Midbrain (tissue), 1 donor: ENCODE measurements at regions not wholly inside any gene's neighbourhood (a gene's known extent, or its start where the extent isn't known, plus 50 kb on each side); places are given as distances from the start of the nearest gene placed in this dataset.

ENCODE experiments used
- DNase-seq: peaks from one replicate; lab custom pipeline; 2025; lab: John Stamatoyannopoulos, UW

DNA sequence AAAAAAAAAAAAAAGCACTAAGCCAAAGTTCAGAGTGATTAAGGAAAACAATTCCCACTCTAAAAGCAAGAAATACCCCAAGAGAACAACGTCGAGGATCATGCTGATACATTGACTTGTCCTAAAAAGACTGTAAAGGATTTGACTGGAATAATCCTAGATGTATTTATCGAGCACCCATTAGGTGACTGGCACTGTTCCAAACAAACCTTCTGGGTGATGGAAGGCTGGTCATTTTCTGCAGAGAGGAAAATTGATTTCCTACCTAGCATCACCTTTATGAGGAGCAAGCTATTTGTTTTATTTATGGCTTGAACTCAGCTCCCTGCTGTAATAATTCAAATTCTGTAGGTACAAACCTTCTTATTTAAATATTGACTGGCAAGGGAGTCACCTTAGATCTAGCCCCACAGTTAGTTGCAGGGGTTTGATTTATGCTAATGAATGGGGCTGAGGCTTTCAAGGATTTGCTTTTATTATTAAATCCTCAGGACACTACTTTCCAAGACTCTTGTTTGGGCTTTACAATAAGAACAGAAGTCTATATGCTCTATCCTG lies 471.0 kb downstream of the OLFM4 start:
- no peak for DNase-seq

DNA sequence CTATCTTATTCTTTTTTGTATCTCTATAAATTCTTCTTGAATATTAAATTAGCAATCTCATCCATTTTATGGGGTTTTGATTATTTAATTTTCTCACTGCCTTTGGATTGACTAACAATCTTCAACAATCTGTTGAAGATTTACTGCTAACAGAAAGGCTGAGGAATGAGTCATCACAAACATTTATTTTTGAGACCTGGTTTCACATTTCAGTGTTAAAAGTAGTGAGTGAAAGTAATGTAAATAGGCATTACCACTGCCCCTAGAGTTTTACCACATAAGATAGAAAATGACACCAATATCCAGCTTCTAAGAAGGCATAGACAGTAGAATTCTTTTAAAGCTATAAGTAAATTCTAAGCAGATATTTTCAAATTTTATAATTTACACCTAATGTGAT lies 472.8 kb downstream of the OLFM4 start:
- DNase-seq = no peak

DNA sequence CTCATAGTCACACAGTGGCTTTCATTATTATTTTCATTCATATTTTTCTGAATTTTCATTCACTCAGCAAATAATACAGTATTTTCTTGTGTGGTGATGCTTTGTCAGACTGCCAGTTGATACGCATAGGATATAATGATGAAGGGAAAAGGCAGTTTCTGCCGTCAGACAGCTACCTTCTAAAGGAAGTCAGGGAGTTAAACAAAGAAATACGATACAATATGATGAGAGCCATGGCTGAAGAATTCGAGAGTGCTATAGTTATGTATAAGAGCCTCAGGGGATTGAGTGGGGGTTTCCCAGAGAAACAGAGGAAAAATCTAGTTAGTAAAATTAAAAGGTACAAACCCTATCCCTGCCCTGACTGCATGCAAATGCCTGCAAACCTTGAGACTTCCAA lies 479.1 kb downstream of the OLFM4 start:
- no peak for DNase-seq

DNA sequence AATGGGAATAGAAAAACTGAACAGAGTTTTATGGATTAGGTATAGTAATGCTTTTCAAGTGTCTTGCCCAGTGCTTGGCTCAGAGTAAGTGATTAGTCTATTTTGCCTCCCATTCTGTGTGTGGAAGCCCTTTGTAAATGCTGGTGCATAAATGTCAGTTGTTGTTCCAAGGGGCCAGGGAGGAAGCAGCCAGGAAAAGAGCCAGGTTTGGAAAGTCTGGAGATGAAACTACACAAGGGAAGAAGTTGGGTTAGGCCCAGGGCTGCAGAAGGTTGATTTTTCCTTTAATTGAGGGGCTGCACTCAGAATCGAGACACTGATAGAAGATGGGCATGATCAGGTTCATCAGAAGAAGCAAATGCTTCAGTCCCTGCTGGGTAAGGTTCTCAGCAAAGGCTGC lies 484.0 kb downstream of the OLFM4 start:
- no peak for DNase-seq

DNA sequence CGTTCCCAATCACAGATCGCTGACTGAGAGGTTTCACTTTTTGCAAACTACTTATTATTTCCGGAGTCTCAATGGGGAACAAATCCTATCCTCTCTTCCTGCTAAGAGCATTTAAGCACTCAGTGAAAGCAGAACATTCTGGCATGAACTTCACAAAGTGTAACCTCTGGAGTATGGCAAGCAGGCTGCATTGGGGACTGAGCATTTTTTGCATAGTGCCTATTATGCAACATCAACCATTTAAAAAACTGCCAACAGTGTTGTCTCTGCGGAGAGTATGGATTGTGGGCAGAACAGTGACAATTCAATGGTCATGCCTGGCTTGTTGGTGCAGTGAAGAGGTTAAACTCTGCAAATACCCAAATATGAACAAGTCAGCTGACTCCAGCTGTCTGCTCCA lies 484.6 kb downstream of the OLFM4 start:
- DNase-seq = no peak

DNA sequence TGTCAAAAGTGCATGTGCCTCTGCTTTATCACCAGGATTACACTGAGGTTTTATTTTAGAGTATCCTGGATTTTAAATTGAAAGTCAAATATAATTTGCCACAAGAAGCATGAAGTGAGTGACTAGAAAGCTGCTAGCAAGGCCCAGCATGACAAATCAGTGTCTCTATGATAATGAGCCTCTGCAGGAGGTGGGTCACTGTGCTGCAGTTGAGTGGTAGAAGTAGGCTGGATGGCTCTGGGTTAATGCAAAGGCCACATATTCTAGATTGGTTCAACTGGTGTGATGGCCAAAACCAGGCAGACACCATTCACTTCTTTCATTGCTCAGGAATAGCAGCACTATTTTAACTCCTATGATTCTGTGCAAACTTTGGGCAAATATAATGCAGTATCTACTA lies 491.5 kb downstream of the OLFM4 start:
- no peak for DNase-seq

DNA sequence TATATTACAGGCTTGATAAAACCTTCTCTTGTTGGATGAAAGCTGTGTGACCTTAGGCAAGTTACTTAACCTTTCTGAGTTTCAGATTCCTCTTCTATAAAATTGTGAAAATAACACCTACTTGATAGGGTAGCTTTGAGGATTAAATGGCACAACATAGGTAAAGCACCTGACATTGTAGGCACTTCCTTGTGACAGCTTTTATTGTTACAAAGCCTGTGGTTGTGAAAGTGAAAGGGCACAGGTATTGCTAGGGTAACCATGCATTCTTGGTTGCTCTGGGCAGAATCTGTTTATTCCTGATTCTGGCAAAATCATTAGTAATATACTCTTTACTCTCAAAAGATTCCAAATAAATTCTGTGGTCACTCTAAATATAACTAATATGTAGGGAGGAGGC lies 493.4 kb downstream of the OLFM4 start:
- DNase-seq = no peak

DNA sequence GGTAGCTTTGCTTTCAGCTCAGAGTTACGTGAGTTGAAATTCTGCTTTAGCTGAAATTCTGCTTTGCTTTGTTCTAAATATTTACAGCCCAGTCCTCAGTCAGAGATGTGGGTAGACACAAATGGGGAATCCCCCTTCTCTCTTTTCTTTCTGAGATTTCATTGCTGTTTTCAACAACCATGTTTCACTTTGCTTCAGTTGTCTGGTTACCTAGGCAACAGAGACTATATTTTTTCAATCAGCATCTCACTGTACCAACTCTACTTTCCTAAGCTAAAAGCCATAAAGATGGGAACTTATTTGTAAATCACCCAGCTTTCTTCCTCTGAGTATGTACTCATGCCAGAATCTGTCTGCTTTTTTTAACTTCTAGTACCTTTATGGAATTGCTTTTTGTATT lies 509.0 kb downstream of the OLFM4 start:
- DNase-seq = no peak

DNA sequence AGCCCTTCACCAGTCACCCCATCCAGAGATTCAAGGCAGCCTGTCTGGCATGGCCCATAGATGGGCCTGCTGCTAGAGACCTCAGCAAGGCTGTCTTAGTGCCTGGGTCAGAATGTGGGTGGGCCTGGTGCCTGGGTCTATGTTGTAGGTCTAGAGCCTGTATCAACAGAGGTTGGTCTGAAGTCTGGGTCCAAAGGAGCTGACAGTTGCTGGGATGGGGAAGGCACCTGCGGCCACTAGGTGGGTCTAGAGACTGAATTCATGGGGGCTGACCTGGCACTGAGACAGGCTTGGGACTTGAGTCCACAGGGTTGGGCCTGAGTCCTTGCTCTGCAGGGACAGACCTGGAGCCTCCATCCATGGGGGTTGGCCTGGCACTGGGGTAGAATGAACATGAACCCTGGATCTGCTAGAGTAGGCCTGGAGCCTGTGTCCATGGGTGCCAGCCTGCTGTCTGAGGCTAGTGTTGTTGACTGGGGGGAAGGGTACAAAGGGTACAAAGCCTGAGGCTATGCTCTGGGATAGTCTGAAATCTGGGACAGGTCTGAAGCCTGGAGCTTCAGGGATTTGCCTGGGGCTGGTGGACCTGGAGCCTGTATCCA lies 516.8 kb downstream of the OLFM4 start:
- no peak for DNase-seq

DNA sequence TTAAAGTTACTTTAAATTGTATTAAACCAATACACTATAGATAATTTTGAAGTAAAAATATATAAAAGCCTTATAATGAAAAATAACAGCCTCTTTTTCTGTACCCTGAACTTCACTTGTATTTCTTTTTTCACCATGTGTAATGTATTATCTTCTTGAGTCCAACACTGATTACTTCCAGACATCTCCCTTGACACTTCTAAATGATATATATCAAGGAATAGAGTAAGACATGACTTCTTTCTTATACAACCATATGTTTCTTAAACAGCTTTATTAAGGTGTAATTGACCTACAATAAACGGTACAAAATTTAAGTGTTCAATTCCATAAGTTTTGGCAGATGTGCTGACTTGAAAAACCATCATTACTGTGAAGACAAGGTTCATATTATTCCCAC lies 531.9 kb downstream of the OLFM4 start:
- no peak for DNase-seq

DNA sequence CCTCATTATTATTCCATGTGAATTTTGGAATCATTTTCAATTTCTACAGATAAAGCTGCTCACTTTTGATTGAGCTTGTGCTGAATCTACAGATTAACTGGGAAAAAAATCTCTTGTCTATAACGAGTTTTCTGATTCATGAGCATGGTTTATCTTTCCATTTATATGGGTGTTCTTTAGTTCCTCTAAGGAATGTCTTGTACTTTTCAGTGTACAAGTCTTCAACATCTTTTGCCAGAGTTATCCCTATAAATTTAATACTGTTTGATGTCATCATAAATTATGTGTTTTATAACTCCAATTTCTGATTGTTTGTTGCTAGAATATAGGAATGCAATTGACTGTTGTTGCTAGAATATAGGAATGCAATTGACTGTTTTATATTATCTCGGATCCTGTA lies 533.8 kb downstream of the OLFM4 start:
- DNase-seq = no peak

DNA sequence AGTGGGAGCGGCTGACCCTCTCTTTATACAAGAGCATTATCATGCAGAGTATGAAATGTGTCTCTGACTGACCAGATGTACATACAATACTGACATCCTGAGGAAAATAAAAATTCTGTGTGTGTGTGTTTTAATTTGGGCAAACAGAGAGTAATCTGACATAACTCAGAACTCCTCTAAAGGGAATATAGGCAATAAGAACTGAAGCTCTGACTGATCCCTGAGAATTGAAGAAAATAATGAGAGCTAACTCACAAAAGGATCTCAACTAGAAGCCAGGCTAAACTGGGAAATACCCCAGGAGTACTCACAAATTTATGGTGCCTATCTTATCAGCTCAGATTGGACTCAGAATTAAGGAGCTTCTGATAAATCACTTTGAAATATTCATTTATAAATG lies 539.9 kb downstream of the OLFM4 start:
- DNase-seq = no peak

DNA sequence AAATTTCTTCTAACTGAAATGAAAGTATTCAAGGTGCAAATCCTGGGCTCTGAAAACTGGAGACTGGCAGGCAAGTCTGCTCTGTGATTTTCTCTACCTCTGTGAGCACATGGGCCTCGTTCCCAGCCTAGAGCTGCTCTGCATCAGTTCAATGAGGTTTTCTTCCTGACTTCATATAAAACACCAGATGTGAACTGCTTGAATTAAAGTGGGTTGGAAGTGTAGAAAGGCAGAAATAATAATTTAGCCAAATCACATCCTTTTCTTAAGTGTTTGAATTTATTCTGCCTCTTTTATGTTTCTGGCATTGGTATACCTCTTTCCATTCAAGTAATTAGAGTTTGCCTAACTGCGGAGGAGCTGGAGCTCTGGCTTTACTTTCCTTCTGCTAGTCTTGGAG lies 540.8 kb downstream of the OLFM4 start:
- no peak for DNase-seq

DNA sequence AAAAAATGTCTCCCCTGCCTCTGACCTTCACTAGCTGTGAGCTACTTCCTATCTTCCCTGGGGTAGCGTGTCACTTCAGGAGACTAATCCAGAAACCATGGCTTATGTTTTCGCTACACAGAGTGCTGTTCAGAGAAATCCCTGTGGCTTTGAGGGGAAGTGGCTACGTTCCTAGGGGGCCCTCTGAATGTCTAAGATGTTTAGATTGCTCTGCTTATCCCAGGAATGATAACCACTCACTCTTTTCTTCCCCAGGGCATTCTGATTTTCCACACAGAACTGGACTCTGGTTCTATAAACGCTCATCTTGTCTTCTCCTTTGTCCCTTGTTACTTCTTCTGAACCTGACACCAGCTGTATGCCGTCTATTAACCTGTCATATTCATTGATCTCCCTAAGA lies 572.5 kb downstream of the OLFM4 start:
- DNase-seq = no peak

DNA sequence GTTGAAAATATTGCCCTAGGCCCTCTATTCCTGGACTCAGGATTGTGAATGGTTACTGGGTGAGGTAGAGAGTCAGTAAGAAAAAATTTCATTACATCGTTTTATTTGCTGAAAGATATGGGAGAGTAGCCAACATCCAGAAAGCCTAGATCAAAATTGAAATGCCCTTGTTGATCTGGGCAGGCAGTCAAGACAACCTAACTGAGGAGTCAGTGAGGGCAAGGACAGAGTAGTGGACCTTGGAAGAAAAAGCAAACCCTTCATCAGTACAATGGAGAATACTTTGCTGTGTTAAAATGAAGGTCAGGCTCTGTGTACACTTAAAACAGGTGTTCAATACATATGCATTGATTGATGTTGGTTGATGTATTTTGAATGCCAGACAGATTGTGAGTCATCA lies 576.7 kb downstream of the OLFM4 start:
- DNase-seq = no peak

DNA sequence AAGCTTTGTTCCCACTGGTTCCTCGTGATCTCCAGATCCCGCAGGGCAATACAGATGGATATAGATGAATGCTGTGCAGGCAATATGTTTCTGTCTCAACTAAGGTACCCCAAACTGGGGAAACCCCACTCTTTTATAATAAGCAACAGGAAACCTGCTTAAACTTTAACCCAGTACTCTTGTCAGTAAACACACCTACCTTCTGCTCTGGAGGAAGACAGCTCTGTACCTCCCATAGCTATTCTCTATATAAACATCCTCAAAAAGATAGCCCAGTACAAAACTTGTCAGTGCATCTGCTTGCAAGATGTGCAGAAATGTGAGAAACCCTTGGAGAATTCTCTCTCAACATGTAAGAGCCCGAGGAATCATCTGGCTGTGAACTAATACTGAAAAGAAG lies 583.6 kb downstream of the OLFM4 start:
- no peak for DNase-seq

DNA sequence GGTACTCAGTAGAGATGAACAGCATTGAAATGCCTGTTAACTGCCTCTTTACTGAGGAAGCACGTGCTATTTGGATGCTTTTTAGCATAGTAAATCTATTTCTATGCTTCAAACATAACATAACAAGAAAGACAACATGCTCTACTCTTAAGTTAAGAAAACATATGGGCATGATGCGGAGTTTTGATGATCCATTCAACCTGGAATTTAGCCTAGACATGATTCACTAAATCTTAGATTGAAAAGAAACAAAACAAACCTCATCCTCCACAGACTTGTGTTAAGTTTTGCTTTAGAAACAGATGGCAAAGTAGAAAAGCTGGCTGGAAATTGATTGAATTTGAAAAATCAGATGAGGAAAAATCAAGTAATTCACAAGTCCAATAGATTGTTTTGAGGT lies 593.8 kb downstream of the OLFM4 start:
- no peak for DNase-seq

DNA sequence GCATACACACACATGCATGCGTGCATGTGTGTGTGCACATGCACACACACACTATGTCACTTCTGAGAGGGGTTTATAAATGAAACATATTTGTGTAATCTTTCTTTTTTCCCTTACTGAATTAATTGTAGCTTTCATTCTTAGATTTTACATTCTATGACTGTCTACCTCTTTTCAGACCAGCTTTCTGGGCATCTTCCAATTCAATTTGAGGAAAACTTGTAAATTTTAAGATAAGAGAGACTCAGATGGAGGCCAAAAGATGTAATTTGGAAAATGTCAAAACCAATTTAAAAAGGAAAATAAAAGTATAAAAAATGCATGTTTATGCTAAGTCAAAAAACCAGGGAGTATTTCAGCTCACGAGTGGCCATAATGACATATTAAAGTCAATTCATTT lies 594.5 kb downstream of the OLFM4 start:
- no peak for DNase-seq

DNA sequence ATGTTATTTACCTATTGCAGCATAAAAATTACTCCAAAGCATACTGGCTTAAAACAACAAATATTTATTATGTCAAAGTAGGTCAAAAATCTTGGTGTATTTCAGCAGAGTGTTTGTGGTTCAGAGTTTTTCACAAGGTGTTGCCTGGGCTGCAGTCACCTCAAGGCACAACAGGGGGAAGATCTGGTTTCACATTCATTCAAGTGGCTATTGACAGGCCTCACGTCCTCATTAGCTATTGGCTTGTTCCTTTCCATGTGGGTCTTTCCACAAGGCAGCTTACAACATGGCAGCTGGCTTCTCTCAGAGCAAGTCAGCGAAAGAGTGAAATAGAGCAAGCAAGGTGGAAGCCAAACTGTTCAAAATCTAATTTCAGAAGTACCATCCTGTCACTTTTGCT lies 602.9 kb downstream of the OLFM4 start:
- no peak for DNase-seq

DNA sequence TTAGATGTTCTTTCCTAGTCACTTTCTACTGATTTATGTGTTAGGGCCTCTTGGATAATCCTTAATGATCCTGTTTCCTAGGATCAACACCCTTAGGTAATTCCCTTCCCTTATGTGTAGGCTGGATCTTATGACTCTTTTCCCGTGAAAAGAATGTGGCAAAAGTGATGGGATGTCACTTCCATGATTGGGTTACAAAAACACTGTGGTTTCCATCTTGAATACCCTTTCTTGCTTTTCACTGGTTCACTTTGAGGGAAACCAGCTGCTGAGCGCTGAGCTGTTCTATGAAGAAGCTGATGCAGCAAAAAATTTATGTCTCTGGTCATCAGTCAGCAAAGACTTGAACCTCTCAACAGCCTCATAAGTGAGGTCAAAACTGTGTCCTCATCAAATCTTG lies 609.4 kb downstream of the OLFM4 start:
- no peak for DNase-seq

DNA sequence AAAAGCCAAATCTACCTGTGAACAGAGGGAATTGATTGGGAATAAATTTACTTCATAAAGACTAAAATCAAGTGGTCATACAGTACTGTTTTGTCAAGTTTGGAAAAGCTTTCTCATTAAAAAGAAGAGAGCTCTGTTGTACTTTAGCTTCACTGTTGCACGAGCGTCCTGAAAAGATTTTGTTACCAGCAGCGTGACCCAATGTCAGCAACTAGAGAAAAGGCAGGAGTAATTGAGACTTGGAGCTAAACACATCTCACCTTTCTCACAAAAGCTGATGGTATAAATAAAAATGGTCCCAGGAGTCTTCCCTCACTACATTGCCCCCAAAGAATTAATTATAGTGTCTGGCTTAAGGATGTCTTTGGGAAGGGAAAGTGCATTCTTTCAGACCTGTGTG lies 613.7 kb downstream of the OLFM4 start:
- DNase-seq = no peak

DNA sequence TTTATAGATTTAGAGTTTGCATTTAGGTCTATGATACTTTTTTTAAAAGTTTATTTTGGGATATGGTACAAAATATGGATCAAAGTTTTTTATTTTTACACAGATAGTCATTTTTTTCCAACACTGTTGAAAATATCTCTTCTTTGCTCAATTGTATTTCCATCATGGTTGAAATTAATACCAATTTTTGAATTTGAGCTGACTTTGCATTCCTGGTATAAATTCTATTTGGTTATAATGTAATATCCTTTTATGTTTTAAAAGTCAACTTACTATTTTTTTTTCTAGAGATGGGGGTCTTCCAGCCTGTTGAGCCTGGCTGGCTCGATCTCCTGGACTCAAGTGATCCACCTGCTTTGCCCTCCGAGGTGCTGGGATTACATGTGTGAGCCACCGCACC lies 620.1 kb downstream of the OLFM4 start:
- DNase-seq = no peak

DNA sequence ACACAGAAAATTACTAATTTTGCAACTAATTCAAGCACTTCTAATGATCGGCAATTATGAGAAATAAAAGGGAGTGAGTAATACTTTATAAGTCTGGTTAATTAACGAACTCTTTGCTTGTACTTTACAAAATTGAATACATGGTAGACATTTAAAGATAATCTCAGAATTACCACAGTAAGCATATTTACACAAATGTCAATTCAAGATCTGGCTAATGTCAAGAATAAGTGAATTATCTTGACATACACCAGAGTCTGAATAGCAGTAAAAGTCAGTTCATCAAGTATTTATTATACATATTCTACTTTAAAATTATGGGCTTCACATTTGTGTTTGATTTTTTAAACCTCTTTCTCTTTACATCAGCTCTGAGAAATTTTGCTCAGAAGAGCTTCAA lies 643.4 kb downstream of the OLFM4 start:
- DNase-seq = no peak

DNA sequence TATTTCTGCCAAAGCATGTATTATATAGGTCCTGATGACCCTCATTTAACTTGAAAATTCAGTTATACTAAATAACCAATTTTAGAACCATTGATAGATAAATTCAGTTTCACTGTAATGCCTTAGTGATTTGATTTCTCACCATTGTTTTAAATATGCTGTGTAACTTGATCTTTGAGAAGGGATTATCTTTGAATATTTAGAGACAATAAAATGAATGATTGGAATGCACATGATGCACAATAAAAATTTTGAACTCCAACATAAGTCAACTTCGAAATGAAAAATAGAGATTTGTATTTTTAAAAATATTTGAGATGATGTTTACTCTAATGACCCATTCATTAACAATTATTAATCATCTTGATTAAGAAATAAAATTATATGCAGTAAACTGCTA lies 654.5 kb downstream of the OLFM4 start:
- DNase-seq = no peak

DNA sequence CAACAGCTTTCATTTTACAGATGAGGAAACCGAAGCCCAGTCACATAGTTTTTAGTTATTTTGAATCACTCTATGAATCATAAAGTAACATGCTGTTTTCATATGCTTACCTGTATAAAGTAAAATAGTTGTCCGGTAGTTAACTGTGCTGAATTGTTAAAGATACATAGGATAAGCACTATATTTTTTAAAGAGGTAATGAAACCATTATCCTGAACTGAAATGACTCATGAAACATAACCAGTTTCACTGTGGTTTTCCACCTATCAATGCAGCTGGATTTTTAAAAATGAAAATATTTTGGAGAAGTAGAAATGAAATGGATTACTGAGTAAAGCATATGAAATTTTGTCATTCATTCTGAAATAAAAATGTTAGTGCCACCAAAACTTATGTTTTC lies 655.0 kb downstream of the OLFM4 start:
- DNase-seq = no peak
